Kidney glomerular epithelial cell (primary cell): ENCODE measurements at regions not wholly inside any gene's neighbourhood (a gene's known extent, or its start where the extent isn't known, plus 50 kb on each side); places are given as distances from the start of the nearest gene placed in this dataset.

Experiments
- DNase-seq: peaks from one replicate; lab custom pipeline; 2025; lab: John Stamatoyannopoulos, UW

DNA sequence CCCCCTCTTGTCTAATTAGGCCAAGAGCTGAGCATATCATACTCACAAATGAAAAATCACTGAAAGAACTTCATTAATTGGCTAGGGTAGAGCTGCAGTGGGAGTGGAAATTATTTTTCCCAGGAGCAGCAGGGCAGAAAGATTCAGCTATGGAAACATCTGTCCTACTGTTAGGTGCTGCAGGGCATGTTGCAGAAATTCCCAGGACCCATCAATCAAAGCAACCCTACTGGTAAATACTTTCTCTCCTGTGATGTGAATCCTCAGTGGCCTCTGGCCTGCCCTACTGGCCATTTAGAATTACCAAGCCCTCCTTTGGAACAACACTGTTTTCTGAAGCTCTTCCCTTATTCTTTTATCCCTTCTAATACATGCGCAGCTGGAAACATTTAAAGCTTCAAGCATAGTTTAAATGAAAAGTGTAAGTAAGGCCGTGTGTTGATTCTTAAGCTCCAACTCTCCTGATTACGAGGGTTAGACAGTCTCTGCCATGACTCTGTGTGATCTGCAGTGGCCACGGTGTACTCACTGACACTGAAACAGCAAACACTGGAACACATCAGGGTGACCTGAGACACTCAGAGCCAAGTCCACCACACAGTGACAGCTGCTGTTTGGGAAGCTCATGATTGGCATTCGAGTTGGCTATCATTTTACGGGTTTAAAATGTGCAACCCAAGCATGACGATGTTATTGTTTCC lies 62.6 kb upstream of the TMCC3 start:
- DNase-seq, result no peak

DNA sequence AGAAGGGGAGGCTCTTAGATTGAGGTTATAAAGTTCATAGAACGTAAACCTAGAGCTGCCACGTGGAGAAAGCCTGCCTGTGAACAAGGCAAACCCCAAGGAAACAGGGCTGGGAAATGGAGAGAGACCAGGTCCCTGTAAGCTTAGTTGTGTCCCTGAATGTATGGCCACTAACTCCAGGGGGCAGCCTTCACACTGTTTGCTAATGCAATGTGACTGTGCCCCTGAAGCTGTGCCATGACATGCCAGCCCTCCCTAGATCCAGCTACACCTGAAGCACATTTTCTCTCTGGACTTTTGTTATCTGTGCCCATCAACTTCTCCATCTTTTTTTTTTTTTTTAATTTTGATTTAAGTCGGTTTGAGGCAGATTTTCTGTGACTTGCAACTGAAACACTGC lies 60.6 kb upstream of the TMCC3 start:
- no peak for DNase-seq

DNA sequence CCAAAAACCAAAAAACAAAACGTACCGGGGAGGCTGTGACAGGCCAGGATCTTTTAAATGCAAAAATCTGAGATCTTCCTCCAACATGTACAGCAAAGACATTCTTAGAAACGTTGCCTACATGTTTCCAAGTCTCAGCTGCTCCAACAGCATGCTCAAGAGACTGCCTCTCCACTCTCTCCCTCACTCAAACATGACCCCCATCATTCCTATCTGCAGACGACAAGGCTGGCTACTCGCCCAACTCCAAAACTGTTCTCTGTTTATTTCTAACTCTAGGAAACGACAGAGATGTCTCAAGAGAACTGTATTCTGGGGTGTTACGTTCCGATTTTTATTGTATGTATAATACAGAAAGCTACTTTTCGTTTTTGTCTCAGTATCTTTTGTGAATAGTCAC lies 57.5 kb upstream of the TMCC3 start:
- DNase-seq, result no peak

DNA sequence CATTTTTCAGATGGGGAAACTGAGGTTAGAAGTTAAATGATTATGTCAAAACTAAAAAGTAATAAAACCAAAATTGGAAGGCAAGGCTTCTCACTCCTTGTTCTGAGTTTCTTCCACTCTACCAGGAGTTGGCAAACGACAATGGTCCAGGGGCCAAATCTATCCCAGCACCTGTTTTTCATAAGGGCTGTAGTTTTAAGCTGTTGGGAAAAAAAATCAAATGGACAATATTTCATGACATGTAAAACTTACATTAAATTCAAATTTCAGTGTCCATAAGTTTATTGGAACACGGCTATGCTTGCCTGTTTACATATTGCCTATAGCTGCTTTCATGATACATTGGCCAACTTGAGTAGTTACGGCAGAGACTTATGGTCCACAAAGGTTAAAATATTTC lies 56.7 kb upstream of the TMCC3 start:
- no peak for DNase-seq

DNA sequence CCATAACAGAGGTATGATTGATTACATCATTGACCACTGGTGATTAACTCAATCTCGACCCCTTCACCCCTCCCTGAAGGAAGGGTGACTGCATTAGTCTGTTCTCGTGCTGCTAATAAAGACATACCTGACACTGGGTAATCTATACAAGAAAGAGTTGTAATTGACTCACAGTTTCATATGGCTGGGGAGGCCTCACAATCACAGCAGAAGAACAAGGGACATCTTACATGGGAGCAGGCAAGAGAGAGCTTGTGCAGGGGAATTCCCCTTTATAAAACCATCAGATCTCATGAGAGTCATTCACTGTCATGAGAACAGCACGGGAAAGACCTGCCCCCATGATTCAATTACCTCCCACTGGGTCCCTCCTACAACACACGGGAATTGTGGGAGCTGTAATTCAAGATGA lies 55.9 kb upstream of the TMCC3 start:
- DNase-seq, result no peak

DNA sequence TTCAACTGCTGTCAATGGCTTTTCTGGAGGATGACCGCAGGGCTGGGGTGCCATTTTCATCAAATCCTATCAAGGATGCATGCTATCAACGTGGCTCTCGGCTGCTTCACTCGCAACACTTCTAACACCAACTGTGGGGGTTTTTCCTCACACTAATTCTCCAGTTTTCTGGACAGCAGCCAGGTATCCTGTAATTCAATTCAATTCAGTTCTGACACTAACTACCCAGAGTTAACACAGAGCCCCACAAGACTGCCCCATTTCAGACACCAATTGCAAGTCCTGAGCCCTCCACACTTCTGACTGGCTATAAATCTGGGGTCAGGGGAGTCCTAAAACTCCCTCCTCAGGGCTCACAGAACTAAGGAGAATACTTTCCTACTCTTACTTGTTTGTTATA lies 55.3 kb upstream of the TMCC3 start:
- no peak for DNase-seq

DNA sequence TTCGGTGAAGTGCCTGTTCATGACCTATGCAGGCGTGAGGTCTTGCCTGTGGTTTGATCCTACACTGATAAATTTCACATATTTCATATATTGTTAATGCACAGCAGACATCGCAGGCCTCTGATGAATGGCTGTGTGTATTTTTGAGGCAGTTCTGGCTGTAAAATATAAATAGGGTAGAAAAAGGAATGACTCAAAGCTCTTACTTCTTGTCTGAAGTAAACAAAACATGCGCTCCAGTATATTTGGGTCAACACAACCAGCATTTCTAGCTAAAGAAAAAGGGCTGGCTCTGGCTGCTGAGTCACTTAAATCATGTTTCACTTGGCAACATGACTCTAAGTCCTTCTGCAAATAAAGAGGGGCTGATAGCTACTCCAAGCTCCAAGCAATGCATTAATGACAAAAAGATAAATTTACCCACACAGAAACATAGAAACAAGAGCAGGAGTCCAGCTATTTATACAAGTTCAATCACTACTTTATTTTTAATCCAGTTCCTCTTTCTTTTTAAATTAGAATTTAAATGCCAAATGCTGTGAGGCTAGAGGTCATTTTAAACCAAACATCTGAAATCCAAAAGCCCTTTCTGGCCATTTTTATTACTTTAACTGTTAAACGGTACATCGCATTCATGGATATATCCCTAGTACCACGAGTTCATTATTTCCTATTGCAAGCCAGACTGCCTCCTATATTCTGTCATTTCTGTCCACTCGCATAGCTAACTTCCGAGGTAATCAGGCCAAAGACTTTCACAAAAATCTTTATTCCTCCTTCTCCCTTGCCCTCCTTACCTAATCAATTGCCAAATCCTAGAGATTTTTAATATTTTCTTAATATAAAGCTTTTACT lies 54.3 kb upstream of the TMCC3 start:
- peak; percentile 20 for DNase-seq

DNA sequence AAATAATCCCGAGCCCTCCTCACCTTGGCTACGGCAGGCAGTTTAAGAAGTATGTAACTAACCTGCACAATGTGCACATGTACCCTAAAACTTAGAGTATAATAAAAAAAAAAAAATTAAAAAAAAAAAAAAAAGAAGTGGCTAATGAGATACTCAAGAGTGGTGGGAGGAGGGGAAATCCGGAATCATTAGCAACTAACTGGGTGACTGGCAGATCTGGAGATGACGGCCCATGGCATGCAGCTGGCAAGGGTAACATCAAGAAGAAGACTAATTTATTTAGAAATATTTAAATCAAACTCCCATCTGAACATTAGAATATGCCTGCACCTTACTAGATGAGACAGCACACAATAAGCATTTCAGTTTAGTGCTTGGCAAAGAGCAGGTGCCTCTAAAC lies 52.3 kb upstream of the TMCC3 start:
- no peak for DNase-seq

DNA sequence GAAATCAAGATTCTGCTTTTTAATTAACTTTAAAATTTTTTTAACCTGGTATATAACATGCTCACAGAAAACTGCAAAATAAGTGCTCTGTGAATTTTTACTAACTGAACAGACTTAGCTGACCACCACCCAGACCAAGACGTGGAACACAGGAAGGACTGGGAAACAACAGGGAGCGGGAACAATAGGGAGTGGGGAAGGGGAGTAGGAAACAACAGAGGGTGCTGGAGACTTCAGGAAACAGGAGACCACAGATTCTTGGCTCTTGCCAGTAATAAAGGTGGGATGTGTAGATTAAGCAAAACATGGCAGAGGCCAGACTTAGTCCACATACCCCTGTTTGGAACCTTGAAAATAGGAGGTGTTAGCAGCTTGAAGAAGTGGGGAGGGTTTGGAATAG lies 51.4 kb upstream of the TMCC3 start:
- no peak for DNase-seq

DNA sequence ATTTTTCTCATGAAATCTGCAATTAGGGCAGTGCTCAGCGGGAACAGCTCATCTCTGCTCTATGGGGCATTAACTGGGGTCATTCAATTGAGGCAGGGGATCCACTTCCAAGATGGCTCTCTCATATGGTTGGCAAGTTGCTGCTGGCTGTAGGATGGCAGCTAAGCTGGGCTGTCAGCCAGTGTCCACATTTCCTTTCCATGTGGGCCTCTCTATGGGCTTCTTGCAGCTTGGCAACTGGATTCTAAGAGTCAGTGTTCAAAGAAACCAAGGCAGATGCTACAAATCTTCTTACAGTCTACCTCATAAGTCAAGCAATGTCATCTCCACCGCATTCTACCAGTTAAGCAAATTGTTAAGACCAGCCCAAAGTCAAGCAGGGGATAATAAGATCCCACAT lies 50.3 kb upstream of the TMCC3 start:
- no peak for DNase-seq
